Coronary artery (tissue), 2 donors: ENCODE measurements at regions not wholly inside any gene's neighbourhood (a gene's known extent, or its start where the extent isn't known, plus 50 kb on each side); places are given as distances from the start of the nearest gene placed in this dataset.

ENCODE experiments used
- DNase-seq: peaks from one replicate; pipeline ENCODE4 v3.0.0-alpha.2; 2017; ENCODE audit warnings: low spot score
- H3K27ac ChIP-seq, 2 donors: fragments of 200-600 bp; sonication (generic); one replicate each; pipeline ENCODE4 v1.5.1; 2016 to 2019
- H3K4me3 ChIP-seq: fragments of 200-600 bp; sonication (generic); 2 replicates; pipeline ENCODE4 v1.5.1; 2016; ENCODE audit warnings: mild to moderate bottlenecking, moderate library complexity
- TF ChIP-seq, protein P1 (sequence below): fragments of 200-600 bp; sonication (generic); IDR thresholded peaks from one replicate; pipeline ENCODE4 v1.5.1; 2019; ENCODE audit warnings: antibody characterized with exemption

DNA sequence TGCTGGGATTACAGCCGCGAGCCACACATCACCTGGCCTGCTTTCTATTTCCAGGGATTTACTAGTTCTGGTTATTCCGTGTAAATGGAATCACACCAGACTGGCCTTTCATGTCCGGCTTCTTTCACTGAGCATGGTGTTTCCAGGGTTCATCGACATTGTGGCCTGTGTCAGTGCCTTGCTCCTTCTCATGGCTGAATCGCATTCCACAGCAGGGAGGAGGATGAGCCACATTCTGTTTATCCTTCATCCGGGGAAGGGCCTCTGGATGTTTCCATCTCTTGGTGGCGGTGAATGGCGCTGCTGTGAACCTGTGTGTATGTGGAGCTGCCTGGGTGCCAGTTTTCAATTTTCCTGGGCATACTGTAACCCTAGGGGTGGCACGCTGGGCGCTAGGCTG is 58.7 kb upstream of the RNU6ATAC start:
- Histone ChIP-seq H3K4me3 (no peak overlapping the region), H3K27ac (no peak overlapping the region)
- TF ChIP-seq, protein P1, sequence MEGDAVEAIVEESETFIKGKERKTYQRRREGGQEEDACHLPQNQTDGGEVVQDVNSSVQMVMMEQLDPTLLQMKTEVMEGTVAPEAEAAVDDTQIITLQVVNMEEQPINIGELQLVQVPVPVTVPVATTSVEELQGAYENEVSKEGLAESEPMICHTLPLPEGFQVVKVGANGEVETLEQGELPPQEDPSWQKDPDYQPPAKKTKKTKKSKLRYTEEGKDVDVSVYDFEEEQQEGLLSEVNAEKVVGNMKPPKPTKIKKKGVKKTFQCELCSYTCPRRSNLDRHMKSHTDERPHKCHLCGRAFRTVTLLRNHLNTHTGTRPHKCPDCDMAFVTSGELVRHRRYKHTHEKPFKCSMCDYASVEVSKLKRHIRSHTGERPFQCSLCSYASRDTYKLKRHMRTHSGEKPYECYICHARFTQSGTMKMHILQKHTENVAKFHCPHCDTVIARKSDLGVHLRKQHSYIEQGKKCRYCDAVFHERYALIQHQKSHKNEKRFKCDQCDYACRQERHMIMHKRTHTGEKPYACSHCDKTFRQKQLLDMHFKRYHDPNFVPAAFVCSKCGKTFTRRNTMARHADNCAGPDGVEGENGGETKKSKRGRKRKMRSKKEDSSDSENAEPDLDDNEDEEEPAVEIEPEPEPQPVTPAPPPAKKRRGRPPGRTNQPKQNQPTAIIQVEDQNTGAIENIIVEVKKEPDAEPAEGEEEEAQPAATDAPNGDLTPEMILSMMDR = no peak
- DNase-seq = no peak

DNA sequence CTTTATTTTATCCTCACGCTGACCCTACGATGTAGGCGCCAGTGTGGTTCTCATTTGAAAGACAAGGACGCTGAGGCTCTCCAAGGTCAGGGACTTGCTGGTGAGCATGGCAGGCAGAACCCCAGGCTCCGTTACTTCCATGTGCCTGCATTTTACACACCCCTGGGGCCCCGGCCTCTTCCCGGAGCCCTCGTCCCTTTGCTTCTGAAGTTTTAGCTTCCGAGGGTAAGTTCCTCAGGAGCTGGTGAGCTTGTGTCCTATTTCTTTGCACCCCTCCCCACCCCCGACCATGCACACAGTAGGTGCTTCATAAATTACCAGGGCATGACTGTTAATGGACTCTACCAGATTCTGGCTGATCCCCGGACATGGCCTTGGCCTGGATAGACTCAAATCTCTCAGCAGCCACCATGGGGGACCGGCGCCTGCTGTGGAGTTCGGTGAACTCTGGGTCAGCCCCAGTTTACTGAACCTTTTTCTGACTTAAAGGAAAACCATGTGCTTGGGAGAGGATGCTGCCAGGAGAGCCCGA is 59.3 kb upstream of the RNU6ATAC start:
- DNase-seq = no peak
- no peak overlapping the region for H3K27ac ChIP-seq
- H3K4me3 ChIP-seq = no peak overlapping the region
- TF ChIP-seq, protein P1 = no peak

DNA sequence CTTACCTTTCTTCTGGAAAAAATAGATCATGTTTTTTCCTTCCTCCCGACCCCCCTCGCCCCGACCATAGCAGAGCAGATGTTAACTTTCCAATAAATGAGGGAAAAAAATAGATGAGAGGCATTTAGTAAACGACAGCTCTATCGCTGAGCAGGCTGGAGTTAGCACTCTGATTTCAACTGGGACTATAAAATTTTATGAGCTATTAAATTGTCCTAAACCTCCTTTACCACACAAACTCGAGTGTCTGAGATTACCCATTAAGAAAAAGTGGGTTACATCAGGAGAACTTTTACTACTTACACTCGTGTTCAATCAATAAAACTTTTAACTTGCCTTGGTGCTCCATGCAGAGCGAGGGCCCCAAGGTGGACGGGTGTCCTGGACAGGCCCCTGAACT is 59.8 kb upstream of the RNU6ATAC start:
- TF ChIP-seq, protein P1 = no peak
- Histone ChIP-seq H3K27ac (no peak overlapping the region), H3K4me3 (no peak overlapping the region)
- no peak for DNase-seq

DNA sequence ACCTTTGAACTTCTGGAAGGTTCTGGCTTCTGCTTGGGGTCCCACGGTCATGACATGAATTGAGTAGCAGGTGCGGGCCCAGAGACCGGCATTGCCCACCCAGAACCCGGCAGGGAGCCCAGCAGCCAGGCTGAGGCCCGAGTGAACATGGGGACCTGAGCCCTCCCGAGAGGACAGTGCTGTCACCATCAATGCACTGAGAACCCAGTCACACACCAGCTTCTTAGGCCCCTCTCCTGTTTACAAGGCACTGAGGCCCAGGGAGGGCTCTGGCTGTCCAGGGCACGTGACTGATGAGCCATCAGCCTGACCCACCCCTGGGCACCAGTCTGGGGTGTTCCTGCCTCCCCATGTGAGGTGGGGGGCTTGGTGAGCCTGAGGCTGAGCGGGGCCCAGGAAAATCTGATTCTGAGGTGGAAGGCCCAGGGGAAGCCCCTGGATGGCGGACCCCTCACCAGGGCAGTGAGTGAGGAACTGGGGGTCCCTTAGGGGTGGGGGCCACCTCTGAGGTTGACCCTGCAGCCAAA is 60.3 kb upstream of the RNU6ATAC start:
- Histone ChIP-seq H3K4me3 (no peak overlapping the region), H3K27ac (no peak overlapping the region)
- no peak for DNase-seq
- TF ChIP-seq, protein P1 = no peak

DNA sequence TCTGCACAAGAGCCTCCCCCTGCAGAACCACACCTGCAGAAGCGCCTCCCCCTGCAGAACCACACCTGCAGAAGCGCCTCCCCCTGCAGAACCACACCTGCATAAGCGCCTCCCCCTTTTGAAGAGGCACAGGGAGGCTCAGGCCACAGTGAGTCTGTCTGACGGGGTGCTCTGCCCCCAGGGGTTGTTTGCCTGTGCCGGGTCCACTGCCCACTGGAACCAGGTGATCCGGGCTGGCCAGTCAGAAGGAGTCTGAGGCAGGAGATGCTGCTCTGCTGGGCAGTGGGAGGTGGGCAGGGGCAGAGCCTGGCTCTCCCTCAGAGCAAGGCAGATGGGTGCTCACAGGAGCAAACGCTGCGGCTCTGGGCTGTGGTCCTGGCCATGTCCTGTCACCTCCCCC is 60.8 kb upstream of the RNU6ATAC start:
- no peak for DNase-seq
- Histone ChIP-seq H3K27ac (no peak overlapping the region), H3K4me3 (no peak overlapping the region)
- TF ChIP-seq, protein P1 = no peak

DNA sequence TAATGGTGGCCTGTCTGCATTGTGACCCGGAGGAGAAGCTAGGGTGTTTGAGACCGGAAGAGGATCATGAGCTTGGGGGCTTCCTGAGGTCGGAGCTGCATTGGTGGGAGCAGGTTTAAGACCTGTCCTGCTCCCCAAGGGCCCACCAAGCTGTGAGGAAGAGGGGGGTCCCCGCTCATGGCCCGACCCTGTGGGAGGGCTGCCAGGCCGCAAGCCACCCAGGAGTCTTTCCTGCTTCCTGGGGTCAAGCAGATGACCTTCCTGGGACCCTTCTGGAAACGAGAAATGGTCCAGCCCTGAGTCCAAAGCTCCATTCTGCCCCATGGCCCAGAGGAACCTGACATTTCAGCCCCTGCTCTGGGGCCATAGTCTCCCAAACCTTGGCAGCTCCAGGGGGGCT is 61.5 kb upstream of the RNU6ATAC start:
- TF ChIP-seq, protein P1 = no peak
- no peak overlapping the region for H3K27ac ChIP-seq
- DNase-seq = no peak
- H3K4me3 ChIP-seq = no peak overlapping the region

DNA sequence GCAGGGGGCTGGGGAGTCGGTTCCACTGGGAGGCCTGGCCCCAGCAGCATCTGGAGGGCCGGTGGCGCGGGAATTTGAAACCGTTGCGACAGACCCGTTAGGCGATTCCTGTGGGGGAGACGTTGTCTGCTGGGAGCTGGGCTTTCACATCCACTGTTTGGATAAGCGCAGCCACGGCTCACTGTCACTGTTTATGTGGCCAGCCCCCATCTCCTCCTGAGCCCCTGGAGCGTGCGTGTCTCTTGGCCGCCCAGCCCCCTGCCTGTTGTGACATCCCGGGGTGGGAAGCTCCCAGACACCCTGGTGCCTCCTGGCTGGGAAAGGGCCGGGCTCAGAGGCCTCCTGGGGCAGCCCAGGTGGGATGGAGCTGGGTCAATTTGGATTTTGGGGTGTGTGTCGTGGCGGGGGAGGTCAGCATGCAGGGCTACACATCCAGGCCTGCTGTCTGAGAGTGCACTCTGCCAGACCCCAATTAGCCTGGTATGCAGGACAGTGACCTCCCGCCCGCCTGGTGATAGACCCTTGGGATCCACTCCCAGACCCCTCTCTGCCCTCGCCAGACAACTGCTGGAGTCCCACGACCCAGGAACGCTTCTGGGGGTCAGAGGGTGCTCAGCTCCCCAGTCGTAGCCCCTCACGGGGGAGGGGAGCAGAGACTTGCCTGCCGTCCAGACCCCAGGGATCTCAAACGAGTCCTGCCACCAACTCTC is 62.0 kb upstream of the RNU6ATAC start:
- Histone ChIP-seq H3K4me3 (no peak overlapping the region), H3K27ac (no peak overlapping the region)
- TF ChIP-seq, protein P1 = no peak
- DNase-seq = no peak
